ENCODE measurements at regions not wholly inside any gene's neighbourhood (a gene's known extent, or its start where the extent isn't known, plus 50 kb on each side); places are given as distances from the start of the nearest gene placed in this dataset.
"Not testable (repeated sequence)": the region's sequence is repeated elsewhere in the genome, so short reads cannot be mapped to it uniquely, and the experiment has no call there.

GRCh38 chr5:82644766-82645165 is 366.6 kb upstream of the RPS23 start:
- DNase-seq (ENCODE audit: low read depth in 2 of 2) = no peak

GRCh38 chr5:82644229-82644628 is 366.1 kb upstream of the RPS23 start:
- DNase-seq (ENCODE audit: low read depth in 2 of 2) = no peak

DNA sequence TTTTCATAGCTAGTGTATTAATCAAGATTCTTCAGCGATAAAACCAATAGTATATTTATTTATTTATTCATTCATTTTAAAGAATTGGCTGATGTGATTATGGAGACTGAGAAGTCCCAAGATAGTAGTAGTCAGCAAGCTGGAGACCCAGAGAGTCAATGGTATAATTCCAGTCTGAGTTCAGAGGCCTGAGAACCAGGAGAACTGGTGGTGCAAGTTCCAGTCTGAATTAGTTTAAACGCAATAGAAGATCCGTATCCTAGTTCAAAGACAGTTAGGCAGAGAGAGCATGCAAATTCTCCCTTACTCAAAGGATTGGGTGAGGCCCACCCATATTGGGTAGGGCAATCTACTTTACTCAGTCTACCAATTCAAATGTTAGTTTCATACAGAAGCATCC is 364.2 kb upstream of the RPS23 start:
- no peak for DNase-seq (ENCODE audit: low read depth in 2 of 2)

- no peak for DNase-seq (ENCODE audit: low read depth in 2 of 2)
Measured at GRCh38 chr5:82641331-82642003, 363.3 kb upstream of the RPS23 start.

- DNase-seq (ENCODE audit: low read depth in 2 of 2) = no peak
Measured at GRCh38 chr5:82640916-82641315, 362.8 kb upstream of the RPS23 start.

DNA sequence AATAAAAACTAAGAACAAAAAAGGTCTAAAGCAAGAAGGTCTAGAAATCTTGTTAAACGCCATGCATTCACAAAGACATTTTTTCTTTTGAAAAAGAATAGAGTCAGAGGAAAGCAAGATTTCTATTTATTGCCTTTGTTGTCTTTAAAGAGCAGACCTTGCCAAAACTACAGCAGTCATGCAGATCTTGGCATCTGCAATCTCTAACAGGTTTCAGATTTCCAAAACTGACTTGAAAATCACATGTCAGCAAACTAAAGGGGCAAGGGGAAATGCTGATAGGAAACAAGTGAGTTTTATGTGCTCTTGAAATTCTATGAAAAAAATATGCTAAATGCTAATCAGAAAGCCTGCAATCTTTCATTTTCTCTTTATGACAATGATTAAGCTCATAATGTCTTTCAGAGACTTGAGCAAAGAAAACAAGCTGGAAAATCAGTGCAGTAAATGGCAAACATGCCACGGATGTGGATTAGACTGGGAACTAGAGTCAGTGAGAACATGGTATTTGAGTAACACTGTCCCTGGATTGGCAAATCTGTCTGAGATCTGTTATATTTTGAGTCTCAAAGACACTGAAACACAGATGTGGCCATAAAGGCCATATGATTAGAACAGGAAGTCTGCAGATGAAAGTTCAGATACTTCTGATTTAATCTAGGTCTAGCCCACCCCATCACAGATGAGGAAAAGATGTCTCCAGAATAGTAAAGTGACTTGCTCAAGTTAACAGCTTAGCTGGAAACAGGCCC is 361.4 kb upstream of the RPS23 start:
- DNase-seq (ENCODE audit: low read depth in 2 of 2) = no peak

- no peak for DNase-seq (ENCODE audit: low read depth in 2 of 2)
Measured at GRCh38 chr5:82636591-82636990, 358.4 kb upstream of the RPS23 start.

- DNase-seq (ENCODE audit: low read depth in 2 of 2) = no peak
Measured at GRCh38 chr5:82635561-82636288, 357.6 kb upstream of the RPS23 start.

DNA sequence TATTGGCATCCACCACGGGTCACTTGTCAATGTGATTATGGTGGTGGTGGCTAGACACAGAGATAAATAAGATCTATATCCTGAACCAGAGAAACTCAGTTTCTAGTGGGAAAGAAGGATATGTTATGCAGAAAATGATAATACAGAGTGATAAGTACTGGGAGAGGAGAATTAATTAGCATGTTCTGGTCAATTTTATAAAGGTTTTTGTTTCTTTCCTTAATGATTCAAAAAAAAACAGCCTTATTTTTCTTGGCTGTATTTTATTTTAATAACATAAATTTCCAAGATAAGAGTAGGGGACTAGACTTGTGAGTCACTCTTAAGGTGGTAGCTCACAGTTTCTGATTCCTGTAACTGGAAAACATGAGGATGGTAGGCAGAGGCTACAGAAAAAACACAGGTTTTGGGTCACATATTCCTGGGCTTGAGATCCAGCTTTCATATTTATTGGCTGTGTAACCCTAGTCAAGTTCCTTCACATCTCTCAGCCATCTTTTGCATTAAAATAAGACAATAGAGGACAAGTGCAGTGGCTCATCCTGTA is 350.3 kb upstream of the RPS23 start:
- no peak for DNase-seq (ENCODE audit: low read depth in 2 of 2)

GRCh38 chr5:82626905-82627591 is 348.9 kb upstream of the RPS23 start:
- DNase-seq (ENCODE audit: low read depth in 2 of 2) = not testable (repeated sequence)

DNA sequence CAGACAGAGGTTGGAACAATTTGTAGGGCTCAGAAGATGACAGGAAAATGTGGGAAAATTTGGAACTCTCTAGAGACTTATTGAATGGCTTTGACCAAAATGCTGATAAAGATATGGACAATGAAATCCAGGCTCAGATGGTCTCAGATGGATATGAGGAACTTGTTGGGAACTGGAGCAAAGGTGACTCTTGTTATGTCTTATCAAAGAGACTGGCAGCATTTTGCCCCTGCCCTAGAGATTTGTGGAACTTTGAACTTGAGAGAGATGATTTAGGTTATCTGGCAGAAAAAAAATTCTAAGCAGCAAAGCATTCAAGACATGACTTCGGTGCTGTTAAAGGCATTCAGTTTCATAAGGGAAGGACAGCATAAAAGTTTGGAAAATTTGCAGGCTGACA is 347.9 kb upstream of the RPS23 start:
- DNase-seq (ENCODE audit: low read depth in 2 of 2) = not testable (repeated sequence)

DNA sequence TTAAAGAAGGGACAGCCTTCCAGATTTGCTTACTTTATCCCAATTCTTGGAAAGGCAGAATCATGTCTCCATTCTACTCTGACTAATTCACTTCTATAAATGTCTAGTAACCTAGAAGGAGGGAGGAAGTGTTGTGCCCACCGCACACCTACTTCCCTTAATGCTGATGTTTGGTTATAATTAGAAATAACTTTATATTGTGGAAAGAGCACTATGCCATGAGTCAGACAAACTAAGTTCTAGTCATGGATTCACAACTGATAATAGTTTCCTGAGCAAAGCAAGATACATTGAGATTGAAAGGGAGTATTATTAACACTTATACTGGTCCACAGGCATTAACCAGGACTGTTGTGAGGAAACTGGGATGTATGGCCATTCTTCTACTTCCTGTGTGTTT is 345.9 kb upstream of the RPS23 start:
- DNase-seq (ENCODE audit: low read depth in 2 of 2) = no peak

DNA sequence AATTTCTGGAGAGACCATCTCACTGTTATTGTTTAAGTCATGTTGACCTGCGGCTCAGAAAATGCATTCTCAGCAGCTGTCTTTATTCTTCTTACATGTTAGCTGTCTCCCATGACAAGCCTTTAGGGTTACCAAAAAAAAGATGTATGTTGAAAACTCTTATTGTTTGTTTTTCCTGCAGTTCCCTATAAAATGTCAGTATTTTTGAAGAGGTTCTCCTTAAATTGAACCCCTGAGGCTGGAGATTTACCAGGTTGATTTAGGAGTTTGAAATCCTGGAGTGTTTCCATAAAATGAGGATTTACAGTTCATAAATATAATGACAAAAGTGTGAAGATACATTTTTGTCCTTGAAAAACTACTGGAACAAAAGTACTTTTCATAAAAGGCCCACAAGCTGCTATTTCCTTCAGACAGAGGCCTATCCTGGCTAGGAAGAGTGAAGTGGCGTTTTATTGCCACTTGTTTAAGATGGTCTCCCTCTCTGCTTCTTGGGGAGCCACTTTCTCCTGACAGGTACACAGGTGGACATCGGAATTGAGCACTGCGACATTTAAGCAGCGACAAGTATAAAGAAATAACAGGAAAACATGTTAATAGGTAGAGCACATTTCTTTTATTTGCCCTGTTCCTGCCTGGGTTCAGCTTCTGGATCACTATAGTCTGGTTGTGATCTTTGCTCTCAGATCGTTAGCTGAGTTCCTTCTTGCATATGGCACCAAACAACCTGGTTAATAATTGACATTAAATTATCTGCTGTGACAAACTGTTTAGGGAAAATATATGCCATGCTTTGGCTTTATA is 344.8 kb upstream of the RPS23 start:
- DNase-seq (ENCODE audit: low read depth in 2 of 2) = no peak

GRCh38 chr5:82622205-82622604 is 344.1 kb upstream of the RPS23 start:
- no peak for DNase-seq (ENCODE audit: low read depth in 2 of 2)

DNA sequence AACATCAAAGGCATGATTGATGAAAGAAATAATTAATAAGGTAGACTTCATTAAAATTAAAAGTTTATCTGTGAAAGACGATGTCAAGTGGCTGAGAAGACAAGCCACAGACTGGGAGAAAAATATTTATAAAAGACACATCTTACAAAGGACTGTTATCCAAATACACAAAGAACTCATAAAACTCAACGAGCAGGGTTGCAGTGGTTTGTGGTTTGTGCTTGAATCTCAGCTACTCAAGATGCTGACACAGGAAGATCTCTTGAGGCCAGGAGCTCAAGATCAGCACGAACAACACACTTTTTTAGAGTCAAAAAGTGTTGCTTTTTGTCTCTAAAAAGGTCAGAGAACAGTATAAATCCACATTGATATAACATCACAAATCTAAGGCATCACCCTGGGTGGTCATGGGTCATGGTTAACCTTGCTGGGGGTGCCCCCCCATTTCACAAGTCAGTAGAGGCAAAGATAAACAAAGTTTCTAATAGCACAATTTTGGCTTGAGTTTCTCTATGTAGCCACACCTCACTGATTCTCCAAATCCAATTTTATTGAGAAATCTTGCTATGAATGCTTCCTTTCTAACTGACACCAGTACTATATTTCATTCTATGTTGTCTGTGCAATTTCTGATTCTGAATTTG is 342.9 kb upstream of the RPS23 start:
- no peak for DNase-seq (ENCODE audit: low read depth in 2 of 2)

DNA sequence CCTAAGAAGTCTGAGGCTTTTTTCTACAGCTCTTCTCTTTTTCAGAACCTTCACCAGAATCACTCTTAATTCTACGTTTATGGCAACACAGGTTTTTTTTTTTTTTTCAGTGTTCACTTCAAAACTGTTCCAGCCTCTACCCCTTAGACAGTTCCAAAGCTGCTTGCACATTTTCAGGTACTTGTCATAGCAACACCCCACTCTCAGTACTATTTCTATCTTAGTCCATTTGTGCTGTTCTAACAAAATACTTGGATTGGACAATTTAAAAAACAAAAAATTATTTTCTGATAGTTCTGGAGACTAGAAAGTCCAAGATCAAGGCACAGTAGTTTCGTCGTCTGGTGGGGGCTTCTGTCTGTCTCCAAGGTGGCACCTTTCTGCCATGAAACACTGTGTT is 340.9 kb upstream of the RPS23 start:
- DNase-seq (ENCODE audit: low read depth in 2 of 2) = no peak

- no peak for DNase-seq (ENCODE audit: low read depth in 2 of 2)
Measured at GRCh38 chr5:82614706-82615105, 336.6 kb upstream of the RPS23 start.

GRCh38 chr5:82613891-82614290 is 335.7 kb upstream of the RPS23 start:
- no peak for DNase-seq (ENCODE audit: low read depth in 2 of 2)

GRCh38 chr5:82610686-82611085 is 332.5 kb upstream of the RPS23 start:
- no peak for DNase-seq (ENCODE audit: low read depth in 2 of 2)

- no peak for DNase-seq (ENCODE audit: low read depth in 2 of 2)
Measured at GRCh38 chr5:82605441-82605973, 327.4 kb upstream of the RPS23 start.
